Coronary artery (tissue), 2 donors: ENCODE measurements at regions not wholly inside any gene's neighbourhood (a gene's known extent, or its start where the extent isn't known, plus 50 kb on each side); places are given as distances from the start of the nearest gene placed in this dataset.
"Not testable (repeated sequence)": the region's sequence is repeated elsewhere in the genome, so short reads cannot be mapped to it uniquely, and the experiment has no call there.

Experiments
- DNase-seq: peaks from one replicate; pipeline ENCODE4 v3.0.0-alpha.2; 2017; ENCODE audit warnings: low spot score
- H3K27ac ChIP-seq, 2 donors: fragments of 200-600 bp; sonication (generic); one replicate each; pipeline ENCODE4 v1.5.1; 2016 to 2019
- H3K4me3 ChIP-seq: fragments of 200-600 bp; sonication (generic); 2 replicates; pipeline ENCODE4 v1.5.1; 2016; ENCODE audit warnings: mild to moderate bottlenecking, moderate library complexity
- CTCF ChIP-seq: fragments of 200-600 bp; sonication (generic); IDR thresholded peaks from one replicate; pipeline ENCODE4 v1.5.1; 2019; ENCODE audit warnings: antibody characterized with exemption

GRCh38 chr16:86258713-86259112, 251.6 kb upstream of the FOXF1 start:
- DNase-seq = no peak
- TF ChIP-seq CTCF = no peak
- Histone ChIP-seq H3K27ac (no peak overlapping the region), H3K4me3 (no peak overlapping the region)

- no peak overlapping the region for H3K4me3 ChIP-seq
- no peak for DNase-seq
- H3K27ac ChIP-seq = no peak overlapping the region
- no peak for TF ChIP-seq CTCF
These were observed 250.8 kb upstream of the FOXF1 start for GRCh38 chr16:86259499-86259898.

- Histone ChIP-seq H3K27ac (no peak overlapping the region), H3K4me3 (no peak overlapping the region)
- no peak for DNase-seq
- no peak for TF ChIP-seq CTCF
These were observed 248.9 kb upstream of the FOXF1 start for GRCh38 chr16:86261379-86261778.

GRCh38 chr16:86267657-86268056, 242.7 kb upstream of the FOXF1 start:
- H3K4me3 ChIP-seq, DNase-seq, H3K27ac ChIP-seq: not testable (repeated sequence)

- Histone ChIP-seq H3K4me3 (no peak overlapping the region), H3K27ac (no peak overlapping the region)
- TF ChIP-seq CTCF = no peak
- DNase-seq = no peak
These were observed 239.6 kb upstream of the FOXF1 start for GRCh38 chr16:86270696-86271095.

GRCh38 chr16:86272744-86273143, 237.6 kb upstream of the FOXF1 start:
- Histone ChIP-seq H3K27ac (no peak overlapping the region), H3K4me3 (no peak overlapping the region)
- DNase-seq = no peak
- no peak for TF ChIP-seq CTCF

GRCh38 chr16:86277221-86277620, 233.1 kb upstream of the FOXF1 start:
- TF ChIP-seq CTCF = no peak
- Histone ChIP-seq H3K27ac (no peak overlapping the region), H3K4me3 (no peak overlapping the region)
- DNase-seq = no peak

- H3K27ac ChIP-seq, H3K4me3 ChIP-seq, DNase-seq: not testable (repeated sequence)
These were observed 232.5 kb upstream of the FOXF1 start for GRCh38 chr16:86277859-86278258.
